ENCODE measurements at regions not wholly inside any gene's neighbourhood (a gene's known extent, or its start where the extent isn't known, plus 50 kb on each side); places are given as distances from the start of the nearest gene placed in this dataset.

DNA sequence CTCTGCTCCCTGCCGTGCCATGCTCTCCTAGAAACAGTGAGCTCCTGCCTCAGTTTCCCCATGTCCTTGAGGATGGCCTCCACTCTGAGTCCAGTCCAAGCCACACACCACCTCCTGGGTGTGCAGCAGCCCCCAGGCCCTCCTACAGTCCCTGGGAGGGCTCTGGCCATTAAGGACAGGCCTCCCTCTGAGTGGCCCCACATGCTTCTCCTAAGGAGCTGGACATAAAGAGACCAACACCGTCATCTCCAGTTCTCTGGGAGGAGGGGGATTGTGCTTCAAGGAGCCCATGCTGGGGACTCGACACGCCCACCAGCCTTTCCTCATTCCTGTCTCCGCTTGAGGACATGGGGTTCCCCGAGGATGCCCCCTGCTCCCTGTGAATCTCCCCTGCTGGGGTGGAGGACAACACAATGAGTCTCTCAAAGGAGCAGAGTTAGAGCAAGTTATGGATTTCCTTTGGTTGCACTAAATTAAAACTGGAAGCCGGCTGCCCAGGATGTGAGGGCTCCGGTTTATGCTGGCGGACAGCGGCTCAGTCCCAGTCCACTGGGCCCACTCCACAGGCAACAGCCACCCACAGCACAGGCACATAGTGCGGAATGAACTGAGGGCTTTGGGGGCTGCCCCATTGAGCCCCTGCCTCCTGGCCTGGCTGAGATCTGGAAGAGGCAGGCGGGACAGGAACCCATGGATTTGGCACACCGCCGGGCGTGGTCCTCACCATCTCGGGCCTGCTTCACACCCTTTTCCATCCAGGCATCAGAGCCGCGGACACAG is 165.6 kb upstream of the IQSEC1 start:
- TF ChIP-seq, protein P1, sequence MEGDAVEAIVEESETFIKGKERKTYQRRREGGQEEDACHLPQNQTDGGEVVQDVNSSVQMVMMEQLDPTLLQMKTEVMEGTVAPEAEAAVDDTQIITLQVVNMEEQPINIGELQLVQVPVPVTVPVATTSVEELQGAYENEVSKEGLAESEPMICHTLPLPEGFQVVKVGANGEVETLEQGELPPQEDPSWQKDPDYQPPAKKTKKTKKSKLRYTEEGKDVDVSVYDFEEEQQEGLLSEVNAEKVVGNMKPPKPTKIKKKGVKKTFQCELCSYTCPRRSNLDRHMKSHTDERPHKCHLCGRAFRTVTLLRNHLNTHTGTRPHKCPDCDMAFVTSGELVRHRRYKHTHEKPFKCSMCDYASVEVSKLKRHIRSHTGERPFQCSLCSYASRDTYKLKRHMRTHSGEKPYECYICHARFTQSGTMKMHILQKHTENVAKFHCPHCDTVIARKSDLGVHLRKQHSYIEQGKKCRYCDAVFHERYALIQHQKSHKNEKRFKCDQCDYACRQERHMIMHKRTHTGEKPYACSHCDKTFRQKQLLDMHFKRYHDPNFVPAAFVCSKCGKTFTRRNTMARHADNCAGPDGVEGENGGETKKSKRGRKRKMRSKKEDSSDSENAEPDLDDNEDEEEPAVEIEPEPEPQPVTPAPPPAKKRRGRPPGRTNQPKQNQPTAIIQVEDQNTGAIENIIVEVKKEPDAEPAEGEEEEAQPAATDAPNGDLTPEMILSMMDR (conservative IDR thresholded peaks at IDR 0.05; ENCODE audit: low read length), result no peak
- no peak for TF ChIP-seq EZH2phosphoT487 (IDR thresholded peaks at IDR 0.05; ENCODE audit: borderline replicate concordance, low read depth, low read length)

Measured in OCI-LY7 (cell line).